MM.1S (cell line): ENCODE measurements at regions not wholly inside any gene's neighbourhood (a gene's known extent, or its start where the extent isn't known, plus 50 kb on each side); places are given as distances from the start of the nearest gene placed in this dataset.

Experiments
- CTCF ChIP-seq: fragments of 300-600 bp; sonication (generic); IDR thresholded peaks from 2 replicates; pipeline ENCODE4 v1.5.1; 2016; ENCODE audit warnings: antibody characterized with exemption, low read length, mixed read lengths
- EZH2phosphoT487 ChIP-seq: fragments of 300-600 bp; sonication (generic); IDR thresholded peaks from 2 replicates; pipeline ENCODE4 v1.6.1; 2018; ENCODE audit warnings: antibody characterized with exemption, low read length

- no peak for TF ChIP-seq CTCF
- TF ChIP-seq EZH2phosphoT487 = no peak
Observed at GRCh38 chr15:93716615-93717231, 514.6 kb upstream of the MCTP2 start.
